ENCODE measurements at regions not wholly inside any gene's neighbourhood (a gene's known extent, or its start where the extent isn't known, plus 50 kb on each side); places are given as distances from the start of the nearest gene placed in this dataset.

GRCh38 chr3:101099791-101100190 is 106.6 kb upstream of the ABI3BP start:
- H3K27ac Mint-ChIP-seq, result no peak overlapping the region
- no peaks in the 10 kb centered on the region for H3K4me1 Mint-ChIP-seq
- POLR2A ChIA-PET, result no interaction called here
- CTCF ChIA-PET, result no interaction called here
- no peaks in the 10 kb centered on the region for H3K36me3 Mint-ChIP-seq (ENCODE audit: low read depth)
- DNase-seq, result no peak
- H3K9me3 Mint-ChIP-seq, result no peaks in the 10 kb centered on the region
- H3K4me3 Mint-ChIP-seq, result no peak overlapping the region
- peaks cover 36% of the 10 kb centered on the region for H3K27me3 Mint-ChIP-seq

DNA sequence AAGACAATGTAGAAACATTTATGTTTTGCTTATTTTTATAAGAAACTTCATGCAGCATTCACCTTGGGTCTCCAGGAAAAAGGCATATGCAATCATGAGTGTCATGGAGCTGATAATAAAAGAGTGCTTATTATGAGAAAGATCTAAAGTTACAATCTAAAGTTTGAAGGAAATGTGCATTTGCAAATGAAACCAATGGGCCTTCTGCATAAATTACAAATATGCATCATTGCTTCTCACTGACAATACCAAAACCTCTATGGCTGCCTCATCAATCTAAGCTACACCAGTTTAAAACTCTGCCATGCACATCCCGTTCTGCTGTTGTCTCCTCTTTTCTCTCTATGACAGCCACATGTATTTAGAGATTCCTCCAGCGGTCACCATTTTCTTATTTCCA is 103.2 kb upstream of the ABI3BP start:
- ChIA-PET CTCF (interaction anchor here (0.6 to 1.2 kb wide), 2 partner anchors 10 to 66 kb away, joined by 3 read pairs; no protein-coding TSS in a partner anchor), POLR2A (no interaction called here)
- Mint-ChIP-seq H3K27me3 (peaks cover 24% of the 10 kb centered on the region), H3K27ac (no peak overlapping the region), H3K36me3 (ENCODE audit: low read depth) (no peaks in the 10 kb centered on the region), H3K4me3 (no peak overlapping the region), H3K4me1 (no peaks in the 10 kb centered on the region), H3K9me3 (no peaks in the 10 kb centered on the region)
- DNase-seq, result no peak

- Mint-ChIP-seq H3K9me3 (no peaks in the 10 kb centered on the region), H3K4me1 (no peaks in the 10 kb centered on the region), H3K27me3 (peaks cover 25% of the 10 kb centered on the region), H3K36me3 (ENCODE audit: low read depth) (no peaks in the 10 kb centered on the region), H3K27ac (no peak overlapping the region), H3K4me3 (no peak overlapping the region)
- DNase-seq, result no peak
- ChIA-PET POLR2A (no interaction called here), CTCF (interaction anchor here (0.6 kb wide), 1 partner anchor 66 kb away, joined by 3 read pairs; no protein-coding TSS in a partner anchor)
Observed at GRCh38 chr3:101095693-101096430, 102.6 kb upstream of the ABI3BP start.

GRCh38 chr3:101091489-101091888 is 98.3 kb upstream of the ABI3BP start:
- no peak overlapping the region for H3K4me3 Mint-ChIP-seq
- DNase-seq, result no peak
- H3K4me1 Mint-ChIP-seq, result no peaks in the 10 kb centered on the region
- ChIA-PET CTCF (no interaction called here), POLR2A (no interaction called here)
- H3K9me3 Mint-ChIP-seq, result no peaks in the 10 kb centered on the region
- H3K27ac Mint-ChIP-seq, result no peak overlapping the region
- no peaks in the 10 kb centered on the region for H3K36me3 Mint-ChIP-seq (ENCODE audit: low read depth)
- H3K27me3 Mint-ChIP-seq, result peaks cover 21% of the 10 kb centered on the region

DNA sequence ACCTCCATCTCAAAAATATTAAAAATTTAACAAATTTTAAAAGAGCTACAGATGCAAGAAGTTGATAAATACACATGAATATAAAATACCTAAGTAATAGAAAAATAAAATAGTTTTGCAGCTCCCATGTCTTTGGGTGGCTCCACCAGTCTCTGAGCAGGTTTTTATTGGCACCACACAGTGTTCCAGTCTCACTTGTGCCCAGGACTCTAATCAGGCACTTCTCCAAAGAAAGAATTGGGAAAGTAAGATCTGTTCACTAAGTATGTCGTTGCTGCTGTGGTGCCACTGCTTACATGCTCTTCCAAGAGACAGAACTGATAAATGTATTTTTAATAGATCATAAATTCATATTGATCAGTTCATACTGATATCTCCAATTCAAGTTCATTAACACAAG is 92.5 kb upstream of the ABI3BP start:
- ChIA-PET CTCF (no interaction called here), POLR2A (no interaction called here)
- peaks cover 20% of the 10 kb centered on the region for H3K27me3 Mint-ChIP-seq
- H3K4me3 Mint-ChIP-seq, result no peak overlapping the region
- no peak overlapping the region for H3K27ac Mint-ChIP-seq
- H3K4me1 Mint-ChIP-seq, result no peaks in the 10 kb centered on the region
- no peaks in the 10 kb centered on the region for H3K9me3 Mint-ChIP-seq
- H3K36me3 Mint-ChIP-seq (ENCODE audit: low read depth), result no peaks in the 10 kb centered on the region
- no peak for DNase-seq

DNA sequence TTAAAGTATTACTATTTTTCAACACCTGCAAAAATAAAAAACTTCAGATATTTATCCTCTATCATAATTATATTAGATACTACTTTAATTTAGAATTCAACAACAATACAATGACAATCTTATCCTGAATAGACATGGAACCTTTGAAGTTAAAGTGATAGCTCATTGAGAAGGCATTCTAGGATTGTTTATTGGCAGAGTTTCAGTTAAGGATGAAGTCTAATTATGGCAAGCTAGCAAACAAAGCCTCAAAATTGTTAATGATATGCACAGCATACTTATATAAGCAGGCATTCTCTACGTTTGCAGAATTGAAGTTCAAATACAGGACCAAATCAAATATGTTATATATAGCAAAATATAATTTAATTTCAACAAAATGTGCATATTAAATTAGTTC is 91.2 kb upstream of the ABI3BP start:
- Mint-ChIP-seq H3K36me3 (ENCODE audit: low read depth) (no peaks in the 10 kb centered on the region), H3K4me3 (no peak overlapping the region), H3K27ac (no peak overlapping the region), H3K27me3 (peaks cover 19% of the 10 kb centered on the region), H3K4me1 (no peaks in the 10 kb centered on the region), H3K9me3 (no peaks in the 10 kb centered on the region)
- ChIA-PET CTCF (no interaction called here), POLR2A (no interaction called here)
- DNase-seq, result no peak

- H3K27ac Mint-ChIP-seq, result no peak overlapping the region
- CTCF ChIA-PET, result no interaction called here
Observed at GRCh38 chr3:101081999-101082398, 88.8 kb upstream of the ABI3BP start.

DNA sequence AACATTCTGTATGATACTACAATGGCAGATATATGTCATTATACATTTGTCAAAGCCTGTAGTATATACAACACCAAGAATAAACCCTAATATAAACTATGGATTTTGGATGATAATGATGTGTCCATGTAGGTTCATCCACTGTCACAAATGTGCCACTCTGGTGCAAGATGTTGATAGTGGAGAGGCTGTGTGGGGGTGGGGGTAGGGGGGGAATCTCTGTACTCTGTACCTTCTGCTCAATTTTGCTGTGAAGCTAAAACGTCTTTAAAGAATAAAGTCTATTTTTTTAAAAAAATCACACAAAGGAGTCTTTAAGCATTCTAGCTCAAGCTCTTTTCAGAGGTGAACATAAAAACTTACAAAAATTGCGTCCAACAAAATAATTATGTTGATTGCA is 88.2 kb upstream of the ABI3BP start:
- peaks cover 16% of the 10 kb centered on the region for H3K27me3 Mint-ChIP-seq
- H3K9me3 Mint-ChIP-seq, result no peaks in the 10 kb centered on the region
- ChIA-PET POLR2A (no interaction called here), CTCF (no interaction called here)
- H3K27ac Mint-ChIP-seq, result no peak overlapping the region
- no peaks in the 10 kb centered on the region for H3K4me1 Mint-ChIP-seq
- no peak overlapping the region for H3K4me3 Mint-ChIP-seq
- no peak for DNase-seq
- no peaks in the 10 kb centered on the region for H3K36me3 Mint-ChIP-seq (ENCODE audit: low read depth)

More at GRCh38 chr3:101081999-101082398, 88.8 kb upstream of the ABI3BP start:
- H3K4me1 Mint-ChIP-seq, result no peaks in the 10 kb centered on the region
- H3K9me3 Mint-ChIP-seq, result no peaks in the 10 kb centered on the region
- H3K36me3 Mint-ChIP-seq (ENCODE audit: low read depth), result no peaks in the 10 kb centered on the region
- H3K27me3 Mint-ChIP-seq, result peaks cover 16% of the 10 kb centered on the region
- H3K4me3 Mint-ChIP-seq, result no peak overlapping the region
- POLR2A ChIA-PET, result no interaction called here
- no peak for DNase-seq

DNA sequence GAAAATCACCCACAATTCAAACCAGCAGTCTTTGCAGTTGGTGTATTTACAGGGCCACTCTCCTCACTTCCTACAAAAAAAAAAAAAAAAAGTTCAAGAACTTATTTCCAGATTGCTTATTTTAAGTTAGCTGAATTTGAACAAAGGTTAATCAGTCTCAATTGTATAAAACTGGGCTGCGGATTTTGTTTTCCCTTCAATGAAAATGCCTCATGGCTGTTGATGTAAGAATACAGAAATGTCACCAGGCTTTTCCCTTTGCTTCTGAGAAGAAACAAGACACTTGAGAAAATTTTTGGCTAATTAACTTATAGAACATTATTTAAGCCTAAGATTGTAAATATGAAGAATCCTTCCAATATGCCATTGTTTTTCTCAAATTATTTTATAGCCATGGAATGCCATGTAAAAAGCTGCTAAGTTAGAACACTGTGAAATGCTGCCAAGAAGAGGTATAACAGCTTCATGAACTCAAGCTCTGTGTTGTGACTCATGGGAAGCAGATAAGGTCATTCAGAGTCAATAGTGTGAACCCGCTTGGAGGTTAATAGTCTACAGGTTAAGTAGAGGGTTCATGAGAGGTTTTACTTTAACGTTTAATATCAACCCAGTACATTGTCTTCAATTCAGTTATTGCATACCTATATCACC is 84.3 kb upstream of the ABI3BP start:
- Mint-ChIP-seq H3K4me3 (no peak overlapping the region), H3K4me1 (no peaks in the 10 kb centered on the region), H3K9me3 (peaks cover 3% of the 10 kb centered on the region), H3K27me3 (peaks cover 23% of the 10 kb centered on the region), H3K27ac (no peak overlapping the region), H3K36me3 (ENCODE audit: low read depth) (no peaks in the 10 kb centered on the region)
- POLR2A ChIA-PET, result no interaction called here
- DNase-seq, result no peak
- CTCF ChIA-PET, result no interaction called here

DNA sequence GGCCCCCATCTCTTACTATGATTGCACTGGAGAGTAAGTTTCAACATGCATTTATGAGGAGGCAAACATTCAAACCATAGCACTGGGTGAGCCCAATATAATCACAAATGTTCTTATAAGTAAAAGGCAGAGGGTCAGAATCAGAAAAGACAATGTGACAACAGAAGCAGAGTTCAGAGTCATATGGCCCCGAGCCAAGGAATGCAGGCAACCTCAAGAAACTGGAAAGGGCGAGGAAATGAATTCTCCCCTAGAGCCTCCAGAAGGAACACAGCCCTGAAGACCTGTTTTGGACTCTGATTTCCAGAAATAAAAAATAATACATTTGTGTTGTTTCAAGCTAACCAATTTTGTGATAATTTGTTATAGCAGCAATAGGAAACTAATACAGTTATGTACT is 81.3 kb upstream of the ABI3BP start:
- POLR2A ChIA-PET, result no interaction called here
- no peak overlapping the region for H3K27ac Mint-ChIP-seq
- H3K4me3 Mint-ChIP-seq, result no peak overlapping the region
- no peaks in the 10 kb centered on the region for H3K36me3 Mint-ChIP-seq (ENCODE audit: low read depth)
- CTCF ChIA-PET, result no interaction called here
- peaks cover 4% of the 10 kb centered on the region for H3K4me1 Mint-ChIP-seq
- no peak for DNase-seq
- H3K27me3 Mint-ChIP-seq, result peaks cover 12% of the 10 kb centered on the region
- H3K9me3 Mint-ChIP-seq, result peaks cover 3% of the 10 kb centered on the region

GRCh38 chr3:101072300-101072699 is 79.1 kb upstream of the ABI3BP start:
- POLR2A ChIA-PET, result no interaction called here

GRCh38 chr3:101070799-101071121 is 77.5 kb upstream of the ABI3BP start:
- H3K9me3 Mint-ChIP-seq, result peaks cover 3% of the 10 kb centered on the region
- H3K27ac Mint-ChIP-seq, result no peak overlapping the region
- peaks cover 17% of the 10 kb centered on the region for H3K27me3 Mint-ChIP-seq
- CTCF ChIA-PET, result interaction anchor here (0.6 kb wide), 1 partner anchor 41 kb away, joined by 3 read pairs; no protein-coding TSS in a partner anchor
- H3K36me3 Mint-ChIP-seq (ENCODE audit: low read depth), result no peaks in the 10 kb centered on the region
- H3K4me1 Mint-ChIP-seq, result peaks cover 4% of the 10 kb centered on the region
- no peak overlapping the region for H3K4me3 Mint-ChIP-seq
- POLR2A ChIA-PET, result no interaction called here
- DNase-seq, result no peak

More at GRCh38 chr3:101072300-101072699, 79.1 kb upstream of the ABI3BP start:
- Mint-ChIP-seq H3K4me1 (peaks cover 4% of the 10 kb centered on the region), H3K4me3 (no peak overlapping the region), H3K36me3 (ENCODE audit: low read depth) (no peaks in the 10 kb centered on the region), H3K27ac (no peak overlapping the region), H3K9me3 (peaks cover 3% of the 10 kb centered on the region), H3K27me3 (peaks cover 18% of the 10 kb centered on the region)
- CTCF ChIA-PET, result interaction anchor here (1.4 kb wide), 1 partner anchor 24 kb away, joined by 3 read pairs; no protein-coding TSS in a partner anchor
- no peak for DNase-seq

DNA sequence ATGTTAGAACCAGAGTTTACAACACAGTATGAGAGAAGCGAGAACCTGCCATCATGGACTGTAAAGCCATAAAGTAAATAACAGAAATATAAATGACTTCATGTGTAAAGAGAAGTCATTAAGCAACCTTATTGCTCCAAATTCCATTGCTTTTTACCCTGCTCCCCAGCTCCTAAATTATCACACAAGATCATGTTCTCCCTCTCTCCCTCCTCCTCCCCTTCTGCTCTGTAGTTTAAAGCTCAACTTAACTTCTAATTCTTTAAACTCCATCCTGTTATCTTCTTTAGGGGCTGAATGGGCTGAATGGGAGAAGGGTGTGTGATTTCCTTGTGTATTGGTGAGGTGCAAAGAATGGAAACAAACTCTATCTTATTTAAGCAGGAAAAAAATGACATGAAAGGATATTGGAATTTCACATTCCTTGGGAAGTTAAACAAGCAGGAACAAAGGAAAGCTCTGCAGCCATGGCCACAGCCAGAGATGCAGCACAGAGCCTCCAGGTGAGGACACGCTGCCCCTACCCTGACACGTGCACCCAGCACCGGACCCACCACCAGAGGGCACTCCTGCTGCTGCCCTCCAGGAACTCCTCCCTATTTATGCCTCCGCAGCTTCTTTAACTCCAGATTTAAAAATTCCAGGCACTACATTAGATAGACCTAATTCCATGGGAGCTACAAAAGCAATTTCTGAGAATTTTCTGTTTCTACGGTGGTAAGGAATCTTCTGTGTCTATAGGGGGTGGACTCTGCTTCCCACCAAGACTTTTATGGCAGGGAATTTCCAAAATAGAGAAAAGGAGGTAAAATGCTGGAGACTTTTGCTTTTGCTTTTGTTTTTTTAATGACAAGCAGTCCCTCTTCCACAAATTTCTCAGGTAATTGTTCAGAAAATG is 76.9 kb upstream of the ABI3BP start:
- H3K4me1 Mint-ChIP-seq, result peaks cover 4% of the 10 kb centered on the region
- DNase-seq, result peak; percentile 68
- no peaks in the 10 kb centered on the region for H3K36me3 Mint-ChIP-seq (ENCODE audit: low read depth)
- H3K9me3 Mint-ChIP-seq, result peaks cover 3% of the 10 kb centered on the region
- peaks cover 21% of the 10 kb centered on the region for H3K27me3 Mint-ChIP-seq
- no peak overlapping the region for H3K4me3 Mint-ChIP-seq
- no peak overlapping the region for H3K27ac Mint-ChIP-seq
- ChIA-PET CTCF (interaction anchor here (0.6 kb wide), 1 partner anchor 357 kb away, joined by 4 read pairs; no protein-coding TSS in a partner anchor), POLR2A (no interaction called here)

Measured in activated CD4-positive, alpha-beta T cell treated with anti-CD3 and anti-CD28 coated beads, Interleukin-2, amount 10 ng/mL, durations not matched to agents 7 days and 5 days (primary cell).